Cerebellar cortex (tissue), 1 donor: ENCODE measurements at regions not wholly inside any gene's neighbourhood (a gene's known extent, or its start where the extent isn't known, plus 50 kb on each side); places are given as distances from the start of the nearest gene placed in this dataset.

ENCODE experiments used
- DNase-seq: peaks from one replicate; pipeline ENCODE4 v3.0.0-alpha.2; 2015; ENCODE audit warnings: low spot score

GRCh38 chr3:13152826-13153710 lies 79.8 kb upstream of the IQSEC1 start:
- no peak for DNase-seq

DNA sequence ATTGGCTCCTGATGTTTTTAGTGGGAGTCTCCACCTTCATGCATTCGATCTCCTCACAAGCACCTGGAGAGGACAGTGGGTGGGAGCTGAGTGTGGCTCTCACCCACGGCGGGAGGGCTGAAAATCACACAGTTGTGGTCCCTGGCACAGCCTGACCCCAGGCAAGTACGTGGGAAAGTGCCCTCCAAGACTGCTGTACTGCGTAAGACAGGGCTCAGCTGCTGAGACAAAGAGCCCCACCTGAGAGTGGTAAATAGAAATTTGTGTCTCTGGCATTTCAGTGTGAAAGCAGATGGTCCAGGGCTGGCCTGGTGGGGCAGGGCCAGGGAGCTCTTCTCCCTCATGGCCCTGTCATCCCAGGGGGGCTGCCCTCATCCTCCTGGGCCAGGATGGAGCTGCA lies 77.4 kb upstream of the IQSEC1 start:
- DNase-seq: no peak

- no peak for DNase-seq
Observed at GRCh38 chr3:13149330-13150108, 76.3 kb upstream of the IQSEC1 start.

DNA sequence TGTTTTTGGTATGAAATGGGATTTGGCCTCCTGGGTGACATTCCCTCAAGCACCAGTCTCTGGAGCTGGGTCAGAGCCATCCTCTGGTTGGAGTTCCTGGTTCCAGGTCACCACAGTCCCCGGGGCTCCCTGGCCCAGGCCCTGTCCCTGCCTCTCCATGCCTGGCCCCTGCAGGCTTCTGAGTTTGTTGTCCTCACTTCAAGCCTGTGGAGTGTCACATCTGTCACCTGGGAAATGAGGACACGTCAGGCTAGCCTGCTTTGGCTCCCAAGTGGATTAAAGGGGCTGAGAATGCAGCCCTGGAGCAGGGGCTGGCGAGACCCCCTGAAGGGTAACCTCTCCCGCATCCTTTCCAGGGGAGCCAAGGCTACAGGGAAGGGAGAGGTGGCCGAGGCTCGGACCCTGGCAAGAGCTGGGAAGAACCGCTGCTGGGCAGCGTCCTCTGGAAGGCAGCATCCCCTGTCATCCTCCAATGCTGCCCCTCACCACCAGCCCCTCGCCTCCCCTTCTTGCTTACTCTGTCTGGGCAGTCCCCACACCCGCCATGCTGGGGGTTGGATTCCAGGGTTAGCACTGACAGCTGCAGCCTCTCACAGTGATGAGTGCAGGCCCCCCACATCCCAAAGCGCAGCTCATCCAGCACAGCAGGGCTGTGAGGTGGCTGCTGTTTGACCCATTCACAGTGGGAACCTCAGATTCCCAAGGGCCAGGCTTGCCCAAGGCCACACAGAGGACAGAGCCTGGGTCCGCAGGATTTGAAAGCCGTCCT lies 75.5 kb upstream of the IQSEC1 start:
- no peak for DNase-seq

DNA sequence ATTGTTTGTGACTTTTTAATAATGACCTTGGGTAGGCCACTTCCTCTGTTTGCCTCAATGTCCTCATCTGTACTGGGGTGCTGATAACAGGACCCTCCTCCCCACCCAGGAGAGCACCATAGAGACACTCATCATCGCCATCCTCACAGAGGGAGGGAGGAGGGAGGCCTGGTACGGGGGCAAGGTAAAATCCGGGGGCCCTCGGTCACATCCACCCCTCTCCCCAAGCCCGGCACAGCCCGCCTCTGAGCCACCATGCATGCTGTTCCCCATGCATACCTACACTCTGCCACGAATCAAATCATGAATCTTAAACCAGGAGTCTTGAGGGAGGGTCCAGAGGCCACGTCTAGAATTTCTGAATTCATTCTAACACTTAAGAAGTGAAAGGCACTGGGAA lies 74.9 kb upstream of the IQSEC1 start:
- no peak for DNase-seq

- DNase-seq: no peak
Observed at GRCh38 chr3:13147344-13147743, 74.1 kb upstream of the IQSEC1 start.

- no peak for DNase-seq
Observed at GRCh38 chr3:13146643-13147143, 73.5 kb upstream of the IQSEC1 start.

- DNase-seq: no peak
Observed at GRCh38 chr3:13145826-13146642, 72.8 kb upstream of the IQSEC1 start.

GRCh38 chr3:13145131-13145825 lies 72.0 kb upstream of the IQSEC1 start:
- DNase-seq: no peak

DNA sequence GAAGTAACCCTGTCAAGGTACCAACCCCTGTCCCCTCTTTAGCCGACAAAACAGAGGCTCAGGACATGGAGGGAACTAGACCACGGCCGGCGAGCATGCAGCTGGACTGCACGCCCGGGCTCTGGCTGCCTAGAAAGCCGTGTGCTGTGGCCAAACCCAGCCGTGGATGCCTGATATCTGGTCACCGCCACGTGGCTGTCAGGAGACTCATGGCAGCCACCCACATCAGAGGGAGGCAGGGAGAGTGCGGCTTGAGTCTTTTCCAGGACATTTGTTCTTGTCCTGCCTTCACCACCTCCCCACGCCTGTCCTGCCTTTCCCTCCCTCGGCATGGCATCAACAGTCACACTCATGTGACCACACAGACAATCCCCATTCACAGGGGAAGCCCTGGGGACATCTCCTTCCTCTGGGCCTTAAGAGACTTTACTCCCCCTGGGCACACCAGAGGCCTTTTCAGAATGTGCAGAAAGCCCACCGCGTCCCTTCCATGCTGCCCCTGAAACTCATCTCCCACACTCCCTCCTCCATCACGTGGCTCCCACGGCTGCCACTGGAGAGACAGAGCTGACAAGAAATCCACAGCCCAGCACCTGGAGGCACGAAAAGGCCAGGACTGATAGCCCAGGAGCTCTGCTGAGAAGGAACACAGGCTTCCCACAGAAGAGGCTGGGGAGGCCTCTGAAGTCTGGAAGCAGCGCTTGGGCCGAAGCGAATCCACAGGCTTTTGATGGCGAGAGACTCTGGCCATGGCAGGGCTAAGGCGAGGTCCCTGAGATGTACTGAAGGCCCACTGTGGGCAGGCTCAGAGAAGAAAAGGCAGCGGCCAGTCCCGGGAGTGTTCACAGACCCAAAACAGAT lies 71.2 kb upstream of the IQSEC1 start:
- DNase-seq: no peak

DNA sequence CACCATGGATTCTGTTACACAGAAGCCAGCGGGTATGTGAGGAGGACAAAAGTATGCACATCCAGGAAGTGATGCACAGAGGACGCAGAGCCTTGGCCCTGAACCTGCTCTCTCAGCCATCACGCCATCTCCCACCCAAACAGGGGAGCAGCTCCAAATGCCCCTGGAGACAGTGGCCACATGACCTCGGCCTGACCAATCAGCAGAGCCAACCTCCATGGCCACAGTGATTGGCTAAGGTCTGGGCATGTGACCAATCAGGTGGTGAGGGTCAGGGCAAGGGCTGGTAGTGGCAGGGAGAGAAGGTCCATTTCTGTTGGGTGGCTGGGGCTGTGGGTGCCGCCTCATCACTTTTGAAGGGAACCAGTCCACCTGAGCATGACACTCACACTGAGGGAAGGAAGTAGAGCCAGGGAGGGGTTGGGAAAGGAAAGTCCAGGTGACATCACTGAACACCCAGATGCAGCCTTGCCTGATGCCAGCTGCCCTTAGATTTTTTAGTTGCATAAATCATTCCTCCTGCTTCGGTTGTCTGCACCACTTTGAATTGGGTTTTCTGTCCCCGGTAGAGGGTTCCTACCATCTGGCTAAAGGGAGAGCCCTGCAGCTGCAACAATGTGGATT lies 70.3 kb upstream of the IQSEC1 start:
- DNase-seq: no peak

DNA sequence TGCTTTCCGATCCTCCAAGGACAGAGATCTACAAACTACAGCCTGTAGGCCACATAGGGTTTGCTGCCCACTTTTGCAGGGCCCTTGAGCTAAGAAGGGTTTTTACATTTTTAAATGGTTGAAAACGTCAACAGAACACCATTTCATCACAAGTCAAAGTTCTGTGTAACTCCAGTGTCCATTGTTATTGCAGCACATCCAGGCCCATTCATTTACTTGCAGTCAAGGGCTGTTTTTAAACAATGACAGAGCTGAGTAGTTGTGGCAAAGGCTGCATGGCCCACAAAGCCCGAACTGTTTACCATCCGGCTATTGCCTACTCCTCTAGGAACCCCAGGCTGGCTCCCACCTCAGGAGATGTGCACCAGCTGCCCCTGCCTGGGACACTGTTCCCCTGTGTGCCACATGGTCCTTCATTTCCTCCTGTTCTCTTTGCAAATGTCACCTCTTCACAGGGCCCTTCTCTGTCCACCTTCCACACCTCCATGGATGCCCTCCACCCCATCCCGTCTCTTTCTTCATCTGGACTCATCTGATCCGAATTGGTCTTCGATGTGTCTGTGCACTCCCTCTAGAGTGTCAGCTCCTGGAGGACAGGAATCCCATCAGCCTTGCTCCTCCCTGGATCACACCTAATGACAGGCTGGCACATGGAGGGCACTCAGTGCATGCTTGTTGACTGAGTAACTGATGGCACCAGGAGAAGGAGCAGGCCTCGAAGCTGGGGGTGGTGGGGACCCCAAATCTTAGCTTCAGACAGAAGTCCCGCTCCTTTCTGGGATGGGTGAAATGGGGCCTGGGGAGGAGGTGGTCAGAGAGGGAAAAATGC lies 69.5 kb upstream of the IQSEC1 start:
- DNase-seq: no peak

GRCh38 chr3:13141991-13142412 lies 68.8 kb upstream of the IQSEC1 start:
- DNase-seq: no peak

GRCh38 chr3:13141183-13141582 lies 68.0 kb upstream of the IQSEC1 start:
- DNase-seq: no peak

DNA sequence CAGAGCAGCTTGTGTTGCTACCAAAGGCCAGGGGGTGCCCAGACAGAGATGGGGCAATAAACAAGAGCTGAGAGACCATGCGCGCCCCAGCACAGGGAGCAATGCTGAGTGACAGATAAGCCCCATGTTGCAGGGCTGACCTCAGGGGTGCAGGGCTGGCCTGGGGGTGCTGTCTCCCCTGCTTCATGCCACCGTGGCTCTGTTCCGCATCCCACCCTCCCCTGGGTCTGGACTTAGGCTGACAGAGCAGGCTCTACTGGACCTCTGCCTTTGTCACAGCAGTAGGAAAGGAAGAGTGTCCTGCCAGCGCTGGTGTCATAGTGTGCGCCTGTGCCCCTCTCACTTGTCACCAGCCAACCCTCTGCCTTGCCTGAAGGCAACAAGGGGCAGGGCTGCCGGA lies 67.4 kb upstream of the IQSEC1 start:
- no peak for DNase-seq

- no peak for DNase-seq
Observed at GRCh38 chr3:13139471-13140065, 66.3 kb upstream of the IQSEC1 start.

GRCh38 chr3:13138833-13139145 lies 65.6 kb upstream of the IQSEC1 start:
- no peak for DNase-seq
